Ramos (cell line): ENCODE measurements at regions not wholly inside any gene's neighbourhood (a gene's known extent, or its start where the extent isn't known, plus 50 kb on each side); places are given as distances from the start of the nearest gene placed in this dataset.

ENCODE experiments used
- in situ Hi-C: fragments of 300-500 bp; cut with MboI; formaldehyde crosslinking; loops from one replicate; pipeline ENCODE4 v1.14.3; 2022; ENCODE audit warnings: low sequenced_read_pairs; ENCODE audit not compliant: unreplicated experiment

- in situ Hi-C loops, result no loop called here
Measured at GRCh38 chr7:36029311-36029710, 123.7 kb upstream of the EEPD1 start.

GRCh38 chr7:36029853-36030515 lies 123.1 kb upstream of the EEPD1 start:
- in situ Hi-C loops, result no loop called here

GRCh38 chr7:36032361-36032818 lies 120.7 kb upstream of the EEPD1 start:
- in situ Hi-C loops, result no loop called here

- in situ Hi-C loops, result no loop called here
Measured at GRCh38 chr7:36034020-36034419, 119.0 kb upstream of the EEPD1 start.

GRCh38 chr7:36035186-36035585 lies 117.9 kb upstream of the EEPD1 start:
- in situ Hi-C loops, result no loop called here

GRCh38 chr7:36036590-36036989 lies 116.5 kb upstream of the EEPD1 start:
- in situ Hi-C loops, result no loop called here

DNA sequence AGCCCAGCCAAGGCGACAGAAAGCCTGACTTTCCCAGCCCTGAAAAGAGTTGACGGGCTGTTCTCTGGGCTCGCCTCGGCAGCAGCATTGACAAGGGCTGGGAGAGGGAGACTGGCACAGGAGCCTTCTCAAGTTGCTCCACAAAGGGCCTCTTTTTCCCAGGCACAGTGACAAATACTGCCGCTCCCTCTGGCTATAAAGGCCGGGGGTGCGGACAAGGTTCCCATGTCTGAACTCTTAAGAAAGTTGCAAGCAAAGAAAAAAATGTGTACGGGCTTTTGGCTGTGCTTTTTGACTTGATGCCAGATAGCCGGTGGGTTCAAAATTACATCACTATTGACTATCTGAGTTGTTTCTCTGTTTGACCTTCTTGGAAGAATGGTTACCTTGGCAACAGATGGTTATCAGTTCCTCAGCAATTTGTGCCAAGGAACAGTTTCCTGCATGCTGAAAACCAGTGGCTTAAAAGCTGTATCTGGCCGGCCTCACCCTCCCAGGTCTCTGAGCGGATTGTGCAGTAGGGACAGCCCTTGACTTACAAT lies 115.9 kb upstream of the EEPD1 start:
- in situ Hi-C loops, result no loop called here

DNA sequence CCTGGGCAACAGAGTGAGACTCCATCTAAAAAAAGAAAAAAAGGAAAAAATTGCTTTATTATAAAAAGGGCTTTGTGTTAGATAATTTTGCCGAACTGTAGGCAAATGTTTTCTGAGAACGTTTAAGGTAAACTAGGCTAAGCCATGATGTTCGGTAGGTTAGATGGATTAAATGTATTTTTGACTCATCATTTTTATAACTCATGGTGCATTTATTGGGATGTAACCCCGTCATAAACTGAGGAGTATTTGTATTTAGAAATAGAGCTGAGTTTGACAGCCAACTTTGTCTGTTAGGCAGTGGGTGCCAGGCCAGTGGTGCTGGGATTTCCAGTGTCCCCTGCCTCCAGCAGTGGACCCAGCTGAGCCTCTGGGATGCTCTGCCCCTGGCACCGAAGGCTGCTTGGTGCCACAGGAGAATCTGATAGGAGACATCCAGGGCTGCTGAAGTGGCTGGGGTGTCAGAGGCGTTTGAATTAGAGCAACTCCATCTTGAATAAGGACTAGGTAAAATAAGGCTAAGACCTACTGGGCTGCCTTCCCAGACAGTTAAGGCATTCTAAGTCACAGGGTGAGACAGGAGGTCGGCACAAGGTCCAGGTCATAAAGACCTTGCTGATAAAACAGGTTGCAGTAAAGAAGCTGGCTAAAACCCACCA lies 114.9 kb upstream of the EEPD1 start:
- in situ Hi-C loops, result no loop called here

GRCh38 chr7:36039243-36039642 lies 113.8 kb upstream of the EEPD1 start:
- in situ Hi-C loops, result no loop called here

DNA sequence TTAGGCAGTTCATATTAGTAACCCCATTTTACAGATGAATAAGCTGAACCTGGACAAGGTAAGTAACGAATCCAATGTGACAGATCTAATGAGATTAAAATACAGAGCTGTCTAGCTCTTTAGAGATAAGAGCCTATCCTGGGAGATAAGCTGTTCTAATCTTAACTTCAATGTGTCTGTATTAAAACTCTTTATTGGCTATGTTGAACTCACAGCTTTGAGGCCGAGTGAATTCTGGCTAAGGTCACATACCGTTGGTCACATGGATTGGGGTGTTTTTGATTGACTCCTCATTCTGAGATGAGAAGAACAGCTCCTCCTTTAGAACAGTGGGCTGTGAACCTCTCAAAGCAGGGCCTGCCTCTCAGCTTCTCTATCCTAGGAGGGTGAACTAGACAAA lies 113.4 kb upstream of the EEPD1 start:
- in situ Hi-C loops, result no loop called here

DNA sequence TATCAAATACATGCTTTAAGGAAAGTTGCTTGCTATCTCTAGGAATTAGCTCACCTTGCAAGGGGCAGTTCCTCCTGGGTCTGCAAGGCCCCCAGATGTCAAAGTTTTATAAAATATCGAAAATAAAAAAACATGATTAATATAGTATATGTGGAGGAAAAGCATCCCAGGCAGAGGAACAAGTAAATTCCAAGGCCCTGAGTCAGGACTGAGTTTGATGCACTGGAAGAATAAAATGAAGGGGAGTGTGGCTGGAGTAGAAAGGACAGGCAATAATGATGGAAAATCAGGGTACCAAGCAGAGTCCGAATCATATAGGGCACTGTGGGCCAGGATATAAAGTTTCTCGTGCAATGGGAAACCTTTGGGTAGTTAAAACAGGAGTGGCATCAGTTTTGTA lies 112.4 kb upstream of the EEPD1 start:
- in situ Hi-C loops, result no loop called here

- in situ Hi-C loops, result no loop called here
Measured at GRCh38 chr7:36044101-36044892, 108.8 kb upstream of the EEPD1 start.

DNA sequence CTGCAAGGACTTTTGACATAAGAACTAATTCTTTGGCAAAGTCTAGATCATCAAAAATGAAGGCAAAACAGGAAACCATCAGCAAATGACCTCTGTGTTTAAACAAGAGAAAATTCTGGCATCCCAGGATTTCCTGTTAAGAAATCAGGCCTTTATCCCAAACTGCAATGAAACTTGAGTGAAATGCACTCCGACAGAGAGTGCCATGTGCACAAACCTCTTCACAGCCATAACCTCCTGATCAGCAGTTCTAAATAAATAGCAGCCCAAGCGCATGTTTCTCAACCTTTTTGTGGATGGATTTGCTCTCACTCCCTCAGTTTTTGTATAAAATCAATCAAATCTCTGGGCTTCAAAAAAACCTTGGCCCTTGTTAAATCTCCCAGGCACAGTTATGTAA lies 107.7 kb upstream of the EEPD1 start:
- in situ Hi-C loops, result no loop called here

DNA sequence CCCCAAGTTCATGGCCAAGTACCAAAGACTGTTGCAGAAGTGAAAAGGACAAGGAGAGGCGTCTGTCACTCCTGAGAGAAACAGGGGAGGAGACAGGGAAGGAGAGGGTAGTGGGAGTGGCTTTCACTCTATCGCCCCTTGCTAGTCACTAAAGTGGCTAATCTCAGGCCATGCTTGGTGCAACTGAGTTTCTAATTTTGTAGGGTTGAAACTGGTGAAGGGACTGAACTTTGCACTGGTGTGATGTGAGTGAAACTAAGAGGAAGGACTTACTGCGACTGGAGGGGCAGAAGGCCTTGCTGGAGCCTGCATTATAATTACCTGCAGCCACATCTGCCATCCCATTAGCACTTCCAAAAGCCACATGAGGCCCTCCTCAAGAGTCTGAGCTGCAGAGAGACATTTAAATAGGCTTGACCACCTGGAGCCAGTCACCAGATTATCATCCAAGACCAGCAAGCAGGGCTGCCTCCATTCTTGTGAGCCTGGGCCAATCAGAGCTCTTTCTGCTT lies 107.2 kb upstream of the EEPD1 start:
- in situ Hi-C loops, result no loop called here

DNA sequence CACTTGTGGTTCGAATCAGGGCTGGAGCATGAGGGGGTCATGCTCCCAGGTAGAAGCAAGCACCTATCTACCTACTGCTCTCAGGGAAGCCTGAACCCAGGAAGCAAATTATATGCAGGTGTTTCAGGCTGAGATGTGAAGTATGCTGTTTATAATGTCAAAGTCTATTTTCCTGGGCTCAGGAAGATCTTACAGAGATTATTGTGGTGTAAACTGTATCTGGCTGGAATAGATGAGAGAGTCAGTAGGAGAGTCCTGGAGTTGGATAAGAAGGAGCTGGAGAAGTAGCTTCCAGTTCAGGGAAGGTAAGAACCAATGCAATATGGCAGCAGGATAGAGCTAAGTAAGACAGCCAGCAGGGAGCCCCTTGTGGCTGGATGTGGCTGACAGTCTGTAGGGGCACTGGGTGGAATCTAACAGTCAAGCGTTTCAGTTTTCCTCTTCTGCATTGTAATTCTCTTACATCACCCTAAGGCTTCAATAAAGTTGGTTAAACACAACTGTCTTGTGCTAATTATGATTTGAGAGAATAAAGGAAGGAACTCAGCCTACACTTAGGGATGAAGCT lies 105.9 kb upstream of the EEPD1 start:
- in situ Hi-C loops, result no loop called here

DNA sequence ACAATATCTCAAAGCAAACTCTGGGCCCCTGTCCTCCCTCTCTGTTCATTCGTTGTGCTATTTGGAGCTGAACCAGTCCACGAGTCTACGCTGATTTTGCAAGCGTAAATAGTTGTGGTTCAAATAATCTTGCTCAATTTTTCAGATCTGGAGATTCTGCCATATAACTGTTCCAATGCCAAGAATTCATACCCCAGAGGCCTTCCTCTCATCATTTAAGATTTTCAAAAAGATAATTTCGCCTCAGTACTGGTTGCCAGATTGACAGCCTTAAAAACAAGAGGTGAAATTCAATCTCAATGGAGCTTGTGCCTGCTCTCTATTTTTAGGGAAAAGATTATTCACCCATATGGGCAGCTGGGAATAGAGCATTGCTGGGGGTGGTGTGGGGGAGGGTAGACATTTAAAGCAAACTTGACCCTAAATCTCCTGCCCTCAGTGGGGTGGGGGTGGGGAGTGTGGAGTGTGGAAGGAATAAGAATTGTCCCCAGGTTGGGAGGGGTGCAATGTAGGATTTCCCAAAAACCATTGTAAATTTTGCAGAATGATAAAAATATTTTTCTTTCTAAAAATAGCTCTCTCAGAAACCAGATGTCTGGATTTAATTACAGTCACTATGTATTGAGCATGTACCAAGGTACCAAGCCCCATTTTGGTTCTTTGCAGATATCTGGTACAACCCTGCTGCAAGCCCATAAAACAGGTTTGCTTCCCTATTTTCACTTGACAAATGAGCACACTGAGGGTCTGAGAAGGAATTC lies 104.7 kb upstream of the EEPD1 start:
- in situ Hi-C loops, result no loop called here

DNA sequence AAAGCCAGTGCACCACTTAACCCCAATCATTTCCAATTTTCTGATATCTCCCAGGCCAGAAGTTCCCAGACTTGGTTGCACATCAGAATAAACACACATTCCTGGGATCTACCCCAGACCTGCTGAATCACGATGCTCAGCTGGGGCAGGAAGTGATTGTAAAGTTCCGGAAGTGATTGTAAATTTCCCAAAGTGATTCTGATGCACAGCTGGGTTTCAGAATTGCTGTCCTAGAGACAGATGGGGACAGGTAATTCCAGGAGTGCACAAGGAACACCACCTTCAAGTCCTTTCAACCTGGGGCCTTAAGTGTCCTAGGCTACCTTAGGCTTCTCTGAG lies 104.2 kb upstream of the EEPD1 start:
- in situ Hi-C loops, result no loop called here

GRCh38 chr7:36051501-36051900 lies 101.6 kb upstream of the EEPD1 start:
- in situ Hi-C loops, result no loop called here

DNA sequence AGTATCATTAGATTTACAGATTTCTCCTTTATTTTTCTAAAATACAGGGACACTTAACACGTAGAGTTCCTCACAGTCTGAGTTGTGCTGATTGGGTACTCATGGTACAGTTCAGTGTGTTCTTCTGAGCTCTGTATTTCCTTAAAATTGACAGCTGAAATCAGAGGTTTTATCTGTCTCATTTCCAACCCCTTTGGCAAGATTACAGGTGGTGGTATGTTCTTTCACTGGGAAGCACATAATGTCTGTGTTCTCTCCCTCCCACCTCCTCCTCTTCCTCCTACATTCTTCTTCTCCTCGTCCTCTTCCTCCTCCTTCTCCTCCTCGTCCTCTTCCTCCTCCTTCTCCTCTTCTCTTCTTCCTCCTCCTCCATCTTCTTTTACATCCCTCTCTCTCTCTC lies 99.5 kb upstream of the EEPD1 start:
- in situ Hi-C loops, result no loop called here

DNA sequence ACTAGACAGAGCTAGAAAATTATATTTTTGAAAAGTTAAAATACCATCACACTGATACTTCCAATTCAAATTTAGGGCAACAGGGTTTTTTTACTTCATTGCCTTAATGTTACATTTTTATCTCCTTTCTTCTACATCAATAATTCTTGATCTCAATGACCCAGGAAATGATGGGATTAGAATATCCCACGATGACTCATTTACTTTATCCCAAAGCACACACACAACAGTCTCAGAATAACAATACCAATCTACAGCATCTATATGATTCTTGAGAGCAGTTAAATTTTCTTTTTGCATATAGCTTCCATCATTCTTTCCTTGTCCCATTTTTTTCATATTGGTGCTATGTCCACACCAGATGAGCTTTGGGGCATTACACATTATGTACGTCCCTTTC lies 98.4 kb upstream of the EEPD1 start:
- in situ Hi-C loops, result no loop called here
